Astrocyte of the spinal cord (primary cell): ENCODE measurements at regions not wholly inside any gene's neighbourhood (a gene's known extent, or its start where the extent isn't known, plus 50 kb on each side); places are given as distances from the start of the nearest gene placed in this dataset.

ENCODE experiments used
- DNase-seq: peaks from one replicate; pipeline ENCODE4 v3.0.0; 2011; ENCODE audit warnings: low read depth, low spot score
- H3K4me3 ChIP-seq: 2 replicates; pipeline ENCODE4 v1.5.1; 2011; ENCODE audit warnings: low read depth, mild to moderate bottlenecking, low read length, moderate library complexity
- in situ Hi-C: cut with HindIII; loops from 2 replicates; pipeline ENCODE4 v1.10.0; 2017; ENCODE audit warnings: low sequenced_read_pairs
- TF ChIP-seq, protein P1 (sequence below): IDR thresholded peaks from 2 replicates; pipeline ENCODE4 v1.5.1; 2012; ENCODE audit warnings: low read depth, mild to moderate bottlenecking, low read length, inconsistent platforms

DNA sequence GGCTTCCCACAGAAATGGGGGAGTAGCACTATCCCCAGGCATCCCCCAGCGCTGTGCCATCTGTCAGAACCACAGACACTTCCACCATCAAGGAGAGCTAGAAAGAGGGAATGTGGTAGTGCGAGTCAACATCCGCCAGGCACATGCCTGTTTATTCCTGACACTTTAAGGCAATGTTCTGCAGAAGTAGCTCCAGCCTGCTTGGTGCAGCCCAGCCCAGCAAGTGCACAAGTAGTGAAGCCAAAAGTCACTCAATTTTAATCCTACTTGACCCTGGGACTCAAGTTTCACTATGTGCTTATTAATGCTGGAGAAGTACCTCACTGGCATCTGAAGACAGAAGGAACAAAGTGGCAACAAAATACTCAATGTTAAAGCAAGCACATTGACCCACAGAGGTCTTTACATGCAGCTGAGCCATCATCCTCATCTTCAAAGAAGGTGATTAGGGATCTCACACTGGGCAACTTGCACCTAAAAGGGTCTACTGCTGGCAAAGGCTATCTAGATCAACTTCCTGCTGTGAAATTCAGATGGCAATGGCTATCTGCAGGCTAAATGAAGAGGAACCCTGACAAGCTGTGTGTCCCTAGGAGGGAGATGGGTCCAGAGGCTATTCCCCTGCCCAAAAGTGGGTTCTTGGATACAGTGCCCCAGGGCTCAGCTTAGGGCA, 61.4 kb upstream of the CLDN18 start:
- TF ChIP-seq, protein P1, sequence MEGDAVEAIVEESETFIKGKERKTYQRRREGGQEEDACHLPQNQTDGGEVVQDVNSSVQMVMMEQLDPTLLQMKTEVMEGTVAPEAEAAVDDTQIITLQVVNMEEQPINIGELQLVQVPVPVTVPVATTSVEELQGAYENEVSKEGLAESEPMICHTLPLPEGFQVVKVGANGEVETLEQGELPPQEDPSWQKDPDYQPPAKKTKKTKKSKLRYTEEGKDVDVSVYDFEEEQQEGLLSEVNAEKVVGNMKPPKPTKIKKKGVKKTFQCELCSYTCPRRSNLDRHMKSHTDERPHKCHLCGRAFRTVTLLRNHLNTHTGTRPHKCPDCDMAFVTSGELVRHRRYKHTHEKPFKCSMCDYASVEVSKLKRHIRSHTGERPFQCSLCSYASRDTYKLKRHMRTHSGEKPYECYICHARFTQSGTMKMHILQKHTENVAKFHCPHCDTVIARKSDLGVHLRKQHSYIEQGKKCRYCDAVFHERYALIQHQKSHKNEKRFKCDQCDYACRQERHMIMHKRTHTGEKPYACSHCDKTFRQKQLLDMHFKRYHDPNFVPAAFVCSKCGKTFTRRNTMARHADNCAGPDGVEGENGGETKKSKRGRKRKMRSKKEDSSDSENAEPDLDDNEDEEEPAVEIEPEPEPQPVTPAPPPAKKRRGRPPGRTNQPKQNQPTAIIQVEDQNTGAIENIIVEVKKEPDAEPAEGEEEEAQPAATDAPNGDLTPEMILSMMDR: no peak
- in situ Hi-C loops: no loop called here
- DNase-seq: no peak
- H3K4me3 ChIP-seq: no peak overlapping the region

DNA sequence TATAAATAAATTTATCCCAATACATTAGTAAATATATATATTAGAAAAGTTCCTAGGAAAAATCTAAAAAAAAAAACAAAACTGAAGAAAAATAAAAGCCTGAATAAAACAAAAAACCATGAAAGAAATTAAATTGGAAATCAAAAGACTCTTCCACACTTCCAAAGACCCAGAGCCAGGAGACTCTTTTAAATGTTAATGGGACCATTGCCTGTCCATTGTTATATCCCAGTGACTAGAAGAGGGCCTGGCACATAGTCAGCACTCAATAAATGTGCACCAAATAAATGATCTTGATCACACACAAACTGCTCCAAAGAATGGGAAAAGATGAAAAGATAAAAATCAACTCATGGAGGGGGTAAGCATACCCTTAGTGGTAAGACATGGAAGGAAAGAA, 51.3 kb upstream of the CLDN18 start:
- no peak for DNase-seq
- TF ChIP-seq, protein P1: no peak
- no peak overlapping the region for H3K4me3 ChIP-seq
- in situ Hi-C loops: no loop called here
